HG03378 (cell line): ENCODE measurements at regions not wholly inside any gene's neighbourhood (a gene's known extent, or its start where the extent isn't known, plus 50 kb on each side); places are given as distances from the start of the nearest gene placed in this dataset.
A peak's percentile ranks its signal among the peaks of the same experiment; 100 is the strongest.

ENCODE experiments used
- ATAC-seq: cut with Tn5 transposase; IDR thresholded peaks from one replicate; pipeline ENCODE4 v1.9.1; 2021; ENCODE audit warnings: mild to moderate bottlenecking, moderate library complexity; ENCODE audit not compliant: unreplicated experiment

DNA sequence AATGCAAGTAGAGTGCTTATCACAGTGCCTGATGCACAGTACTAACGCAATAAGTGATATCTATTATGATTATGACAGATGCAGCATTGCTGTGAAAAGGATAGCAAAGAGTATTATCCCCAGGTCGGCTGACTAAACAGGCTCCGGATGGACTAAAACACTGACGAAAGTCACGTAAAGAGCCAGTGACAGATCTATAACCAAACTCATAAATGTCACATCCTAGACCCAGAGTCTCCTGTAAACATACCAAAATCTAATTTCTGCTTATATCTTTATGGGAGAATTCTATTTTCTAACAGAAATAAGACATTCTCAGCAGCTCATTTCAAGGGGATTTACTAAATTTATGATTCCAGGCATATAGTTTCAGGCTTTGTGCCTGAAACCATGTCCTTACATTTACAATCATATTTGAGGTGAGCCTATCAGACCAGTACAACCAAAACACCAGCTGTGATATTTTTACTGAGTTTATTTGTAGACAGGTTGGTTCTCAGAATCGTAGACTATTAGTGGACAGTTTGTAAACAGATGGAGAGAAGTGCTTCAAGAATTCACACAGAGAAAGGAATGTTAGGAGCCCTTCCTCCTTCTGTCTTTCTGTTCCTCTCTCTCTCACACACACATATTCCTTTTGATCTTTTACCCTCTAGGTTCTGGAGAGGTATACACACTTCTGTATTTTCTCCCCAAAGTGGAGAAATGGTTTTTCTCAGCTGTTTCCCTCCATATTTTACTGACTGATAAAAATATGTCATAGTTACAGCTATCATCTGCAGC is 52.4 kb upstream of the WDR26 start:
- no peak for ATAC-seq

DNA sequence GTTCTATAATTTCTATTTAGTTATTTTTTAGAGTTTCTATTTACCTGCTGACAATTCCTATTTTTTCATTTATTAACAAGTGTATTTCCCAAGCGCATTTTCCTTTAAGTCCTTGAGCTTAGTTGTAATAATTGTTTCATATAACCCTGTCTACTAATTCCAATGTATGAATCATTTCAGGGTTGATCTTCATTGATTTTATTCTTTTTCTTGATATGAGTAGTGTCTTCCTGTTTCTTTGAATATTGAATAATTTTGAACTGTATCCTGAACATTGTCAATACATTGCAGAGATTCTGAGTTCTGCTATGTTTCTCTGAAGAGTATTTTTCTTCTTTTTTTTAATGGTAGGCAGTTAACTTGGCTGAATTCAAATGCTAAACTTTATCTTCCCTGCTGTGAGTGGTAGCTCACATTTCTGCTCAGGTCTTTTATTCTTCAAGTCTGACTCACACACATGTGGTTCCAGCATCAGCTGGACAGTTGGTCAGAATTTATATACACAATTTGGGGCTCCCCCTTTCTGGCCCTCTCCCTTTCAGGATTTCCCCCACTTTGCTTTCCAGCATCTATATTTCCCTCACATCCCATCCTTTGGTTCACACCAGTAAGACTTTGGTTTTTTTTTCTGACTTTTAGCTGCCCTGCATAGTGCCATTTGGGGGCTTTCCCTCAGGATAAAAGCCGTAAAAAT is 54.4 kb upstream of the WDR26 start:
- ATAC-seq, result peak; percentile 50

DNA sequence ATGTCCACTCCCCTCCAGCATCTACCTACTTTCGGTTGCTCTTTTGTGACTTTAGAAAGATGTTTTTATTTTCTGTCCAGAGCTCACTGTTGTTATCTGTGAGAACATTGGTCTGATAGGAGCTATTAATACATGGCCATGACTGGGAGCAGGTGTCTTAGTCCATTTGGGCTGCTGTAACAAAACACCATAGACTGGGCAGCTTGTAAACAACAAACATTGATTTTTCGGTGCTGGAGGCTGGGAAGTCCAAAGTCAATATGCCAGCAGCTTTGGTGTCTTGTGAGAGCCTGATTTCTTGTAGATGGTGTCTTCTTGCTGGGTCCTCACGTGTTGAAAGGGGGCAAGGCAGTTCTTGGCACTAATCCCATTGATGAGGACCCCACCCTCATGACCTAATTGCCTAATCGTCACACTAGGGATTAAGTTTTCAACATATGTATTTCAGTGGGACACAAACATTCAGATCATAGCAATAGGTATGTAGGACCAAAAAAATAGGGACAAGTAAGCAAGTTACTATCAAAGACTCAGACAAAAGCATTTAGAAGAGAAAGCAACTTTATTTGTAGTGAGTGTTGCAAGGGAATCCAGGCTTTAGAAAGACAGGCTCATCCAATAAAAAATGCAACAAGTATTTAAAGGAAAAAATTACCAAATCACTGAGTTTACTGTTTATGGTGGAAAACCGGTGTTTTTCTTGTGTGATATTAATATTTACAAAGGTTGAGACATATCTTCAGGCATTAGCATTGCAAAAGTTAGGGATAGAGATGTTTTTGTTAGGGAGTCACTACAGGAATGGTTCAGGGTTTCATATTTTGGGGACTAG is 55.2 kb upstream of the WDR26 start:
- no peak for ATAC-seq

DNA sequence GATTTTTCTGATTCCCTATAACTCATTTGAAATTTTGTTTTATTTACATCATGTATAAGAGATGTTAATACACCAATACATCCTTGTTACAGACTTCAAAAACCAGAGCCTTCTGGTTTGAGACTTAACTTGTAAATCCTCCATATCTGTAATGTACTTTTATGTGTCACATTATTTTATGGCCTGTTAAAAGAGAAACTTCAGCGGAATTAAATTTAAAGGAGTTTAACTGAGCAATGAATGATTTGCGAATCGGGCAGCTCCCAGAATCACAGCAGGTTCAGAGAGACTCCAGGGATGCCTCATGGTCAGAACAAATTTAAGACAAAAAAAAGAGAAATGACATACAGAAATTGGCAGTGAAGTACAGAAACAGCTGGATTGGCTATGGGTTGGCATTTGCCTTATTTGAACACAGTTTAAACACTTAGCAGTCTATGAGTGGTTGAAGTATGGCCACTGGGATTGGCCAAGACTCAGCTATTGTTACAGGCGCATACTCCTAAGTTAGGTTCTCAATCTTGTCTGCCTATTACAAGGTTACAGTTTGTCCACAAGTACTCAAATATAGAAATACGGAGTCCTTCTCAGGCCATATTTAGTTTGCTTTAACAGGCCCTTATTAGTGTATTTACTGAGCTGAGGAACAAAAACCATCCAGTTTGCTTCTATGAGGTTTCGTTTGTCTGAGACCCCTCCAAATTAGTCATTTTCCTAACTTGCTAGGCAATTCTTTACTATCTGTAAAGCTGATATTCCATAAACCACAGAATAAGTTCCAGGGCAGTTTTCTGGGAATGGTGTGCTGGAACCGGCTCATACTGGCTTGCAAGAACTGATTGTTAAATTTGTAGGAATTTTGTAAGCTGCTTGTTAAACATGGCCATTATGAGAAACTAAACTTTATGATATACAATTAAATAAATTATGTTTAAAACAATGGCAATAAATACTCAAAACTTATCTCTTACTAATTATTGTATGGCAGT is 56.2 kb upstream of the WDR26 start:
- no peak for ATAC-seq

DNA sequence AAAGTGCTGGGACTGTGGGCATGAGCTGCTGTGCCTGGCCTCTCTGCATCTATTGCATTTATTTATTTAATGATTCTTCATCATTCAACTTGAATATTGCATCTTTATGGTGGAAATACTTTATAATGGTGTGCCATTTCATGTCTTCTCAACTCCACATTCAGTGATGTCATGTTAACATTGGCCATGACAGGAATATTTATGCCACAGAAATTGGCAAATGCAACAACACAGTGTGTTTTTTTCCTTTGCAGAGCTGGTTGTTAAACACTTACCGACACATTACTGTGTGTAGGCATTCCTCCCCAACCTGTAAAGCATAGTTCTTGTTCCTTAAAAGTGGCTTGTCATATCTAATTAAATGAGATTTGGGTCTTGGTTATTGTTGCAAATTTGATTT is 57.4 kb upstream of the WDR26 start:
- no peak for ATAC-seq

DNA sequence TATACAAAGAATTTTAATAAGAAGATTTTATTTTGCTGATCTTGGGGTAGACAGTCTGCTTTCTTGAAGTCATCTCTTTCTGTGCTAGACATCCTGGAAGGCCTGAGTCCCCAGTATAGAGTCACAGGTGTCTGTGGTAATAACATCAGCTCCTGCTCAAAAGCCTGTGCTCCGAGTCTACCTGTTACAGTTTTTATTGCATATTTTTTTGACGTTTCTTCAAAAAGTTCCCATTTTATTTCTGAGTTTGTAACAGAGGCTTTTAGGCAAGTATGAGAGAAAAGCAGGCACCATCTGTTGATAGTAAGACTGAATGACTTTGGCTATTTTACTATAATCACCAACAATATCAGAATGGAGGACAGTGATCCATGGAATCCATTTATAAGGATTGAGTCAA is 58.0 kb upstream of the WDR26 start:
- no peak for ATAC-seq

DNA sequence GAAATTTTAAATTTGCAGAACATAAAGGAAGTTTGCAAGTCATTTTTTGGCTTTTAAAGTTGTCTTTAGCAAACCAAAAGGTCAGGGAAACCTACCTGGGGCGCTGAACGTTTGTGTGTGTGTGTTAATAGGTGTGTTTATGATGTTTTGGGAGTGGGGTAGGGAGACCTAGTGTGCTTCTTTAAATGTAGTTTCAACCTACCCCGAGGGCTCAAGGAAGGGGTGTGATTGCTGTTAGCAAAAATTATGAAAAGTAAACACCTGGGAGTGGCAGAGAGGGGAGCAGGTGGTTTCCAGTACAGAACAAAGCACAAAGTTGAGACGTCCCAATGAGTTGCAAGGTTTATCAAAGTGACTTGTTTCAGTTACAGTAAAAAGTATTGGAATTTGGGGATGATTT is 58.7 kb upstream of the WDR26 start:
- ATAC-seq, result no peak

DNA sequence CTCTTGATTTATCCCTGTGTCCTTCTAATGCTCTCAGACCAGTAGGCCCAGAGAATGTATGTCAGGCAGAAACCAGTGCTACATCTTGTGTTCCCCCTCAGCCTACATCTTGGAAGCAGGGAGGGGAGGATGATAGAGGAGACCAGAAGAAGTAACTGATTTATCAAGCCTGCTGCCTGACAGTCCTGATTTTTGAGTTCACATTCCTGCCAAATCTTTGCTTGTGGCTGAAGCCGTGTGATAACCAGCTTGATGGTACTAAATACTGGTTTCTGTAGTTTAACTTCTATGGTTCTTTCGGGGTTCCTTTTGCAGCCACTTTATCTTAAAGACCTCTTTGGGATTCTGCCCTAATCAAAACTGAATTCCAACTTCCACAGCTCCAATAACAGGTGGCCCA is 59.7 kb upstream of the WDR26 start:
- no peak for ATAC-seq

DNA sequence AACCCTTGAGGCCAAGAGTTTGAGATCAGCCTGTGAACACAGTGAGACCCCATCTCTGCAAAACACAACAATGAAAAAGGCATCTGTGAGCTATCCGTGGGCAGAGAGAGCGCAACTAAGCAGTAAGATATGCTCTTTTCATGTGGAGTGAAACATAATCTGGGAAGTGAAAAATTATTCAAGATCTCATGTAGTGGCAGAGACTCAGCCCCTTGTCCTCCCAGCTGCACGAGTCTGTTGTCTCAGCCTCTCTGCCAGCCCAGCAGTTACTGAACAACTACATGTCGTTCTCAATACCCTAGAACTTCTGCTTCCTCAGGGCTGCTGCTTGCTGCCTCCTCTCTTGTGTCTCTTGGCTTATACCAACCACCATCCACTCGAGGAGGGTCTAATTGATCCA is 61.3 kb upstream of the WDR26 start:
- no peak for ATAC-seq

DNA sequence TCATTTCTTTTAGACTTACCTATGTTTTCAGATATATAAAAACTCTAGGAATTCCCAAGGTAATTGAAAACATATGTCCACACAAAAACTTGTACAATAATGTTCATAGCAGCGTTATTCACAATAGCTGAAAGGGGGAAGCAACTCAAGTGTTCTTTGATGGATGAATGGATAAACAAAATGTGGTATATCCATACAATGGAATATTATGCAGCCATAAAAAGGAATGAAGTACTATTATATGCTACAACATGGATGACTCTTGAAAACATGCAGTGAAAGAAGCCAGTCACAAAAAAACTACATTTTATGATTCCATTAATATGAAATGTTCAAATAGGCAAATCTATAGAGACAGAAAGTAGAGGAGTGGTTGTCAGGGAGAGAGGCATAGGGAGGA is 62.2 kb upstream of the WDR26 start:
- no peak for ATAC-seq

DNA sequence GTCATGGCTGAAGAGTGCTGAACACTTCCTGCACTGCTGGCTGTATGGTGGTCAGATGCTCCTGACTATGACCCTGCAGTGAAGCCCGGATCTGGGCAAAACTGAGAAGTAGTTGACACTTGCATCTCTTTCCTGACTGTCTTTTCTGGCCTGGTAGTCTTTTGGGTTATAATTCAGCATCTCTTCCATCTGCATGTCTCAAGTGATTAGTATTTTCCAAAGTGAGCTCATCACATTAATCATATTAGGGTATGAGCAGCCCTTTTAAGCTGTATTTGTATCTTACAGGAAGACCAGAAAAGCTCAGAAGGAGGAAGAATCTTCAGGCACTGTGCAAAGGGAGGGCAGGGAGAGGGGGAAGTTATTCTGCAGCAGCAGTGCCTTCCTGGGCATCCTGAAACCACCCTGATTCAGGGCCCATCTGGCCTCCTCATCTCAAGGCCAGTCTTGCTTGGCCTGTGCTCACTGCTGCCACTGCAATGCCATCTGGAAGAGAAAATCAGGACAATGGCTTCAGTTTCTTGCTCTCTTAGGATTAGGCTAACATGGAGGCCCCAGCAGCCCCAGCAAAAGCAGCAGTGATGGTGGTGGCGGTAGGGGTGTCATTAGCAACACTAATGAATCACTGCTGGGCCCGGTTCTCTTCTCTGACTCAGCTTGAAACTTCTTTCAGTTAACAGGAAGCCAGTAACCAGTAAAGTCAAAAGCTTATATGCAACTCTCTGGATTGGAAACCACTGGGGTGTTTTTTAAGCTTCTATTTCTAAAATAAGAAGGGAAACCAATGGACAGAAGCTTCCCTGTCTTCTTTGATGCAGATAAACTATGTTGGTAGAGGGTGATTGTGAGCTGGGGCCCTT is 63.3 kb upstream of the WDR26 start:
- ATAC-seq, result peak; percentile 96

DNA sequence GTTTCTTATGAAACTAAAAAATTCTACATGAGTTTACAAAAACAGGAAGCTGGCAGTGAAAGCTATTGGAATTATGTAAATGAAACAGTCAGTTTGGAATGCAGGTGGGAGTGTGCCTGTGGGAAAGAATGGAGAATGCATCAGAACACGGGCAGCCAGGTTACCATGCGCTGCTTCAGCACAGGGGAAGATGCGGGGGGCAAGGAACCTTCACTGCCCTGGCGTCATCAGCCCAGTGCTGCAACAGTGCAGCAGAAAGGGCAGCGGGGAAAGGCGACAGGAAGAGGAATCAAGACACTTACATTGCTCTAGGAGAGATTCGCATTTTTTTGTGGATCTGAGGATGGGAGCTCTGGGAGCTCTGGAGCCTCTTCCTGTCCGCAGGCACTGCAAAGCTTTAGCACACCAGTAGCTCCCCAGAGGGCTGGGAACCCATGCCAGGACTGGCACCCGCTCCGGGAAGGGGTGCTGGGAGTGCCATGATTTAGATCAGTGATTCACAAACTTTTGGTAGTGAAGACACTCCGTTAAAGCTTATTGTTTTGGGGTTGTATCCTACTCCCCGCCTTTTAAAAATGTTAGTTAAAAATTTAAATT is 64.1 kb upstream of the WDR26 start:
- no peak for ATAC-seq

DNA sequence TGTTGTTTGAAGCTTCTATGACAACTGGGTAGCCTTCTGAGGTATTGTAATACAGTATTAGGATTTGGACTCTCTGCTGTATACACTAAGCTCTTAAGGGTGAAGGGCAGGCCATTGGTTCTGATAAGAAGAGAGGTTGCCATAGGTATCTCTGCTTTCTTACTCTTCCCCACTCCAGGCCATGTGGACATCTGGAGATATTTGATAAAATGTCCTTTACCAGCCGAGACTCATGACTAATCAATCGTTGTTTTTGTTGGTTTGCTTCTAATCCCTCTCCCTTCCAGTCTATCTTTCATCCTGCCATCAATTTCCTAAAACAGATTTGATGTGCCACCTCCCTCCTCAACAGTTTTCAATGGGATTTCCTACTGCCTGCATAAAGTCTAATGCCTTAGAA is 64.6 kb upstream of the WDR26 start:
- ATAC-seq, result no peak

DNA sequence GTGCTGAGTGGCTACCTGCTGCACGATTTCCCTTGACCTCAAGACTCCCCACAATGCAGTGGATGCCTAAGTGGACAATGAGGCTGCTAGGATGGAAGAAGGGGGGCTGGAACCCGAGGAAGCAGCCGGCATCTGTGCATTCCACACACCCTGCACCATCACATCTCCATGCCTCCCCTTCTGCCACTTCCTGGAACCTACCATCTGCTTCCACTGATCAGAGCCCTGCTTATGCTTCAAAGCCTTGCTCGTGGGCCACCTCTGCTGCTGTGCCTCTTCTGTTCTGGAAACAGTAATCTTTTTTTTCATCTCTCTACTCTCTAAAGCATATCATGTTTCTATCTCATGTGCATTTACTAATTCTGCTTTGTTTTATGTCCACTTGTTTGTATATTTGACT is 66.2 kb upstream of the WDR26 start:
- no peak for ATAC-seq

DNA sequence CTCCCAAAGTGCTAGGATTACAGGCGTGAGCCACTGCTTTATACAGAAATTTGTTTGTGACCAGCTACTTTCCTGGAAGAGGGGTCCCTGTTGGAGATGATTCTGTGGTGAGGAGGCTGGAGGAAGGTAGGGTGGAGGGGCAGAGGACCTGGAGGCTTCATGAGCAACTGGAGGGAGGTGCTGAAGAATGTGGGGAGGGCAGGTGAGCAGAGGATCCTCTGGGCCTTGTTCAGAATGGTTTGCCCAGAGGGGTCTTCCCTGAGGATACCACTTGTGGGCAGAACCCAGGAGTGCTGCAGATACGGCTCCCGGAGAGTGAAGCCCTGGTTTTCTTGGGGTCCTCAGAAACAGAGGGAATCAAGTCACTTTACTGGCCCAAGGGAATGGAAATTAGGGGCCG is 67.2 kb upstream of the WDR26 start:
- no peak for ATAC-seq

DNA sequence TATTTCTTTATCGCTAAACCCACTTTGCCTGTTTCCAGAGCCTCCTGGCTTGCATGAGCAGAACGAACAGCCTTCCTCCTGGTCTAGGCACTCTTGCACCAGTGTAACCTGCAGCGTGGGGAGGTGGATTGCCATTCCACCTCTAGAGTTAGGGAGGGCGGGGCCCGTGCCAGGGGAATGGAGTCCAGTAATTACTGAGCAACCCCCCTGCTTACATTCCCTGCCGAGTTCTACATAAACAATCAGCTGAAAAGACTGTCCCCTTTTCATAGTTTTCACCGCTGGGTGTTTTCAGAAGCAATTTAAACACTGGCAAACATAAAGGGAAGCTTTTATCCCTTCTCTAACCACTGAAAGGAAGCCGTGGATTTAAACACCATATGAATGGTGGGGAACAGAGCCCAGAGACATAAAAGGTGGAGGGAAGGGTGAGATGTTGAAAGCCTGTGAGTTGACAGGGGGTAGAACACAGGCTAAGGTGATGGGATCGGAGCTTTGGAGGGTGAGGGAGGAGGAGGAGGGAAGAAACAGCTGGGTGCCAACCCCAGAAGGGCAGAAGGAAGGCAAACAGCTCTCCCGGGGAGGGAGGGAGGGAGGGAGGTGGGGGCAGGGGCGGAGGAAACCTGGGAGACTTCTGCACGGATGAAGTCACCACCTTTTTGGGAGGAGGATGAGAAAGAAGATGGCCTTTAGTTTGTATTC is 68.0 kb upstream of the WDR26 start:
- no peak for ATAC-seq

DNA sequence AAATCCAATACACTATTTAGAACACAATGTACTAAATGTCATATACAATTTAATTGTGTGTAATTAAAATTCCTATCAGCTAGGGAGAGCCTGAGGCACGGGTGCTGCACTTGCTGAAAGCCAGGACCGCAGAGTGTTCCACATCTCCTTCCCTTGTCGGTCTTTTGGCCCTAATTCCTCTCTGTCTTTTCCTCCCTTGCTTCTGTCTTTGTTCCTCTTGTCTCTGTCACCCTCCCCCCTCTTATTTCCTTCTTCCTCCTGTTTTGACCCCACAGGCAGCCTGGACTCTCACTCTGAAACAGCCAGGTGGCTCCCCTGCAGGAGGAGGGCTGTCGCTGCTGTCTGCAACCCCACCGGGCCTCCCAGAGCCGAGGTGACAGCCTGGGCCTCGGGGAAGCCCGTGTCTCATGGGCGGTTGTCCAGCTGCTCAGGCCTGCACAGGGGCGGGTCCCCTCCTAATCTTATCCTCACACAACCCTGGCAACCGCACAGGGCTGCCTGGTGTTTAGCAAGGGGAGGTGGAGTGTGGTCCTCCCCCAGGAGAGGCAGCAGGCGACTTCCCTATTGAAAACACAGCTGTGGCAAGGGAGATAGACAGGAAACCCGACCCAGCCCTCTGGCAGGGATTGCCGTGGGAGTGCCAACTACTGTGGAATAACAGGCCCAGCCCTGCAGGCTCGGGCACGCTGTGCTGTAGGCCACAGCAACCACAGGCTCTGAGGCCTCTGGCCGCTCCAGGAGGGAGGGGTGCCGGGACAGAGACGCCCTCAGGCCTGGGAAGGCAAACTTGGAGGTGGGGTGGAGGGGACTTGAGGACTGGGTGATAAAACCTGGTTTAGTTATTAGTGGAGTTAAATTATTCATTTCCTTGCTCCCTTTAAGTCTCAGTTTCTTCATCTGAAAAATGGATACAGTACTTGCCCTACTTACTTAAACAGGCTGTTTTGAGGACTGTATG is 68.8 kb upstream of the WDR26 start:
- peak; percentile 85 for ATAC-seq
